GM06990 (cell line): ENCODE measurements at regions not wholly inside any gene's neighbourhood (a gene's known extent, or its start where the extent isn't known, plus 50 kb on each side); places are given as distances from the start of the nearest gene placed in this dataset.

ENCODE experiments used
- DNase-seq: peaks from one replicate; pipeline ENCODE4 v3.0.0-alpha.2; 2011; ENCODE audit not compliant: insufficient read length; ENCODE audit errors: extremely low read depth
- H3K27me3 ChIP-seq: replicated peaks from 2 replicates; pipeline ENCODE4 v1.6.0; 2011; ENCODE audit warnings: low read length; ENCODE audit not compliant: control insufficient read depth, insufficient read depth
- H3K36me3 ChIP-seq: 2 replicates; pipeline ENCODE4 v1.5.1; 2011; ENCODE audit warnings: low read length; ENCODE audit not compliant: control insufficient read depth, insufficient read depth
- H3K4me3 ChIP-seq: replicated peaks from 2 replicates; pipeline ENCODE4 v1.5.1; 2011; ENCODE audit warnings: low read depth, mild to moderate bottlenecking, control low read depth, low read length
- CTCF ChIP-seq: IDR thresholded peaks from 2 replicates; pipeline ENCODE4 v1.5.1; 2011; ENCODE audit warnings: low read length, control low read depth, mild to moderate bottlenecking, inconsistent platforms; ENCODE audit not compliant: insufficient read depth, poor library complexity, severe bottlenecking

- no peak for TF ChIP-seq CTCF
- no peaks in the 10 kb centered on the region for H3K36me3 ChIP-seq
- no peak overlapping the region for H3K4me3 ChIP-seq
- DNase-seq = no peak
- no peaks in the 10 kb centered on the region for H3K27me3 ChIP-seq
Measured at GRCh38 chr2:235333076-235333475, 160.8 kb upstream of the AGAP1 start.

- Histone ChIP-seq H3K4me3 (no peak overlapping the region), H3K36me3 (no peaks in the 10 kb centered on the region), H3K27me3 (no peaks in the 10 kb centered on the region)
- no peak for DNase-seq
- no peak for TF ChIP-seq CTCF
Measured at GRCh38 chr2:235334179-235334578, 159.7 kb upstream of the AGAP1 start.

GRCh38 chr2:235343156-235343774 is 150.6 kb upstream of the AGAP1 start:
- TF ChIP-seq CTCF = no peak
- DNase-seq = no peak
- H3K4me3 ChIP-seq = no peak overlapping the region
- H3K27me3 ChIP-seq = no peaks in the 10 kb centered on the region
- H3K36me3 ChIP-seq = no peaks in the 10 kb centered on the region

GRCh38 chr2:235343869-235344268 is 150.0 kb upstream of the AGAP1 start:
- DNase-seq = no peak
- Histone ChIP-seq H3K4me3 (no peak overlapping the region), H3K36me3 (no peaks in the 10 kb centered on the region), H3K27me3 (no peaks in the 10 kb centered on the region)
- TF ChIP-seq CTCF = no peak

- no peak for TF ChIP-seq CTCF
- Histone ChIP-seq H3K27me3 (no peaks in the 10 kb centered on the region), H3K4me3 (no peak overlapping the region), H3K36me3 (no peaks in the 10 kb centered on the region)
- DNase-seq = no peak
Measured at GRCh38 chr2:235345745-235346144, 148.1 kb upstream of the AGAP1 start.

- TF ChIP-seq CTCF = no peak
- Histone ChIP-seq H3K4me3 (no peak overlapping the region), H3K27me3 (no peaks in the 10 kb centered on the region), H3K36me3 (no peaks in the 10 kb centered on the region)
- no peak for DNase-seq
Measured at GRCh38 chr2:235347691-235348090, 146.2 kb upstream of the AGAP1 start.
